RWPE2 (cell line): ENCODE measurements at regions not wholly inside any gene's neighbourhood (a gene's known extent, or its start where the extent isn't known, plus 50 kb on each side); places are given as distances from the start of the nearest gene placed in this dataset.

Experiments
- ATAC-seq: fragments of 200-7000 bp; cut with Tn5 transposase; 3 replicates; pipeline ENCODE4 v1.9.1; 2021; ENCODE audit warnings: low read depth
- DNase-seq: peaks from one replicate; pipeline ENCODE4 v3.0.0-alpha.2; 2020; ENCODE audit warnings: low spot score
- H3K27ac ChIP-seq: fragments of 450-650 bp; 2 replicates; pipeline ENCODE4 v1.5.1; 2017; ENCODE audit warnings: mild to moderate bottlenecking; ENCODE audit not compliant: poor library complexity, severe bottlenecking
- H3K27me3 ChIP-seq: fragments of 250-450 bp; sonication (Bioruptor Pico); 2 replicates; pipeline ENCODE4 v1.5.1; 2021; ENCODE audit warnings: mild to moderate bottlenecking, moderate library complexity; ENCODE audit not compliant: insufficient read depth, poor library complexity, severe bottlenecking
- H3K36me3 ChIP-seq: fragments of 250-450 bp; sonication (Bioruptor Pico); 2 replicates; pipeline ENCODE4 v1.5.1; 2020; ENCODE audit warnings: low read depth, mild to moderate bottlenecking, moderate library complexity
- H3K4me1 ChIP-seq: fragments of 250-450 bp; sonication (Bioruptor Pico); 2 replicates; pipeline ENCODE4 v1.5.1; 2021; ENCODE audit warnings: mild to moderate bottlenecking, moderate library complexity; ENCODE audit not compliant: insufficient read depth, poor library complexity, severe bottlenecking
- H3K4me3 ChIP-seq: fragments of 250-450 bp; sonication (Bioruptor Pico); 2 replicates; pipeline ENCODE4 v1.5.1; 2021; ENCODE audit warnings: mild to moderate bottlenecking, moderate library complexity; ENCODE audit not compliant: severe bottlenecking
- H3K9me3 ChIP-seq: fragments of 250-450 bp; sonication (Bioruptor Pico); 2 replicates; pipeline ENCODE4 v1.5.1; 2021; ENCODE audit warnings: mild to moderate bottlenecking, moderate library complexity; ENCODE audit not compliant: severe bottlenecking
- CTCF ChIP-seq: fragments of 450-650 bp; IDR thresholded peaks from one replicate; pipeline ENCODE4 v1.5.1; 2017; ENCODE audit warnings: mild to moderate bottlenecking, moderate library complexity; ENCODE audit not compliant: poor library complexity, severe bottlenecking

- no peaks in the 10 kb centered on the region for H3K9me3 ChIP-seq
- H3K27ac ChIP-seq = no peak overlapping the region
- H3K27me3 ChIP-seq = no peaks in the 10 kb centered on the region
- no peak for TF ChIP-seq CTCF
- ATAC-seq (no peak), DNase-seq (no peak)
- no peak overlapping the region for H3K4me3 ChIP-seq
- no peaks in the 10 kb centered on the region for H3K36me3 ChIP-seq
- H3K4me1 ChIP-seq = no peaks in the 10 kb centered on the region
These were observed 133.6 kb upstream of the ATP1B1 start for GRCh38 chr1:168972887-168973286.

- Histone ChIP-seq H3K9me3 (no peaks in the 10 kb centered on the region), H3K27me3 (no peaks in the 10 kb centered on the region), H3K4me1 (no peaks in the 10 kb centered on the region), H3K27ac (no peak overlapping the region), H3K36me3 (no peaks in the 10 kb centered on the region), H3K4me3 (no peak overlapping the region)
- TF ChIP-seq CTCF = no peak
- DNase-seq (no peak), ATAC-seq (peak; percentile 38; the same call in 2 of the 3 replicates)
These were observed 132.4 kb upstream of the ATP1B1 start for GRCh38 chr1:168974117-168974516.

GRCh38 chr1:168974611-168975010, 131.9 kb upstream of the ATP1B1 start:
- no peak overlapping the region for H3K4me3 ChIP-seq
- H3K4me1 ChIP-seq = no peaks in the 10 kb centered on the region
- no peak overlapping the region for H3K27ac ChIP-seq
- no peak for TF ChIP-seq CTCF
- ATAC-seq (no peak), DNase-seq (no peak)
- no peaks in the 10 kb centered on the region for H3K9me3 ChIP-seq
- H3K36me3 ChIP-seq = no peaks in the 10 kb centered on the region
- H3K27me3 ChIP-seq = no peaks in the 10 kb centered on the region

GRCh38 chr1:168976267-168976666, 130.2 kb upstream of the ATP1B1 start:
- no peak for TF ChIP-seq CTCF
- Histone ChIP-seq H3K27me3 (no peaks in the 10 kb centered on the region), H3K27ac (no peak overlapping the region), H3K4me3 (no peak overlapping the region), H3K9me3 (no peaks in the 10 kb centered on the region), H3K4me1 (no peaks in the 10 kb centered on the region), H3K36me3 (no peaks in the 10 kb centered on the region)
- no peak for DNase-seq
- ATAC-seq = no peak

GRCh38 chr1:168977618-168978017, 128.9 kb upstream of the ATP1B1 start:
- Histone ChIP-seq H3K36me3 (no peaks in the 10 kb centered on the region), H3K4me3 (no peak overlapping the region), H3K9me3 (no peaks in the 10 kb centered on the region), H3K27ac (no peak overlapping the region), H3K27me3 (no peaks in the 10 kb centered on the region), H3K4me1 (no peaks in the 10 kb centered on the region)
- ATAC-seq (no peak), DNase-seq (no peak)
- no peak for TF ChIP-seq CTCF
